ENCODE measurements at regions not wholly inside any gene's neighbourhood (a gene's known extent, or its start where the extent isn't known, plus 50 kb on each side); places are given as distances from the start of the nearest gene placed in this dataset.
A peak's percentile ranks its signal among the peaks of the same experiment; 100 is the strongest.

- DNase-seq (ENCODE audit: low read depth): no peak
Measured at GRCh38 chr6:148213366-148213765, 129.3 kb upstream of the SASH1 start.

DNA sequence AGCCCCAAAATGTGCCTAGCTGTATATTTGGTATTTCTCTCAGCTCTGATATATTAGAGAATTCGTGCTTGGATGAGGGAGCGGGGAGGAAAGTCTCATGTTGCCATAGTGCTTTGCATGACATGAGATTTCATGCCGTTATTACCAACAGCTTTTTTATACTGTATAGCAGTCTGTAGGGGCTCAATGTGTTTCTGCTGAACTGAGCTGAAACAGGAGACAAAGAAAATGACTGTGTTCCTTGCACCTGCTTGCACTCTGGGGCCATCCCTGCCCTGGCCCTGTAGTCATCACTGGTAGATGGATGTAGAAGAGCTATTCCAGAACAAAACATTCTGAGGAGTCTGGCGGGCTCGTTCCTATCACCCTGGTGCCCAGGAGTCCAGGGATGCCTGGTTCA lies 128.0 kb upstream of the SASH1 start:
- no peak for DNase-seq (ENCODE audit: low read depth)

DNA sequence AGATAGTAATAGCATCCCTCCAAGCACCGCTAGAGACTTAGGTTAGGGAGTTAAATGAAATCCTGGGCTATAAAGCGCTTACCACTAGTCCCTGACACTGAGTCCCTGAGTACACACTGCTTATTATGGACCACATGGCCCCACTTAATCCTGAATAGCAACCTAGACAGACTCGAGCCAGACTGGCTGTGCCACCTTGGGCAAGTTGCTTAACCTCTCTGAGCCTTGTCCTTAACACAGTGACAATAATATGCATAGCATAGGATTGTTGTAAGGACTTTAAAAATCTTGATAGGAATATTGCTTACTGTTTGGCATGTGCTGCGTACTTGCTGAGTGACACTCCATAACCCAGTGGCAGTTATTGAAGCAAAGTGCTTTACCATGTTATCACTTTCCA lies 125.6 kb upstream of the SASH1 start:
- DNase-seq (ENCODE audit: low read depth): no peak

DNA sequence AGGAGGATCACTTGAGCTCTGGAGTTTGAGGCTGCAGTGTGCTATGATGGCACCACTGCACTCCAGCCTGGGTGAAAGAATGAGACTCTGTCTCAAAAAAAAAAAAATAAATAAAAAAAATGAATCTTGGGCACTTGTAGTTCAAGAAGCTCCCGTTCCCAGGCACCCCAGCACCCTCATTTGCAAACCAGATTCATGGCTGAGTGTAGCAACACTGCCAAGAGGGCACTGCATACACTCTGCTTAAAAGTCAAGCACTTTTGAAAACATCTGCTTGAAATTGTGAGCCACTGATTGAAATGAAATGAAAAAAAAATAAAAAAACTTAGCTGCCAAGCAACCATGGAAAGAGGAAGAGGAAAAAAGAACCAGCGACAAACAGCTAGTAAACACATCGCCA lies 124.7 kb upstream of the SASH1 start:
- DNase-seq (ENCODE audit: low read depth): no peak

DNA sequence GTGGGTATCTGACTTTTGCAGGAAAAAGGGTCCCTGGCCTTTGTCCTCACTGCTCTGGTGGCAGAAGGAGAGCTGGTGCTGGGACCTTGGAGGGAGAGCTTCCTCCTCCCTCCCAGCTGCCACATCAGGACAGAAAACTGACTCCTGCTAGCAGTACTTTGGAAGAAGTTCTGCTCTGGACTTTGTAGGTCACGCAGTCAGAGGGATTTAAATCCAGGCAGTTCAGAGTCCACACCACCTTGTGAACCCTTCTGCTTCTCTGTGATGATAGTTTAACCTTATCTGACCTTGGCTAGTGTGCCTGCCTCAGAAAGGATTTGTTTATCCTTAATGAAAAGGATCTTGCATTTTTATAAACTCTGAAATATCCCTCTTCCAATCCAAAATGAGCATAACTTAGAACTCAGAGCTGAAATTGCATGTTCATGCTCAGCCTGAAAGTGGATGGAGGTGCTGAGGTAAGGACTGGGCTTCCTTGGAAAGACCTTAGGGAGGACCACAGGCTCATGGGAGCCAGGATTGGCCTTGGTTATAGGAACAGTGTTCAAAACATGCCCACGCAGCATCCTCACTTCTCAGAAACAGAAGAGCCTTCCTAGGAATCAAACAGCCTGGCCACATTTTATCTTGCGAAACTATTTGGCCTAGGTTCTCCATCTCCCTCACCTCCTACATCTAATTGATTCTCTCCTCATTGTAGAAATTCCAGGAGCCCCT lies 123.9 kb upstream of the SASH1 start:
- DNase-seq (ENCODE audit: low read depth): no peak

DNA sequence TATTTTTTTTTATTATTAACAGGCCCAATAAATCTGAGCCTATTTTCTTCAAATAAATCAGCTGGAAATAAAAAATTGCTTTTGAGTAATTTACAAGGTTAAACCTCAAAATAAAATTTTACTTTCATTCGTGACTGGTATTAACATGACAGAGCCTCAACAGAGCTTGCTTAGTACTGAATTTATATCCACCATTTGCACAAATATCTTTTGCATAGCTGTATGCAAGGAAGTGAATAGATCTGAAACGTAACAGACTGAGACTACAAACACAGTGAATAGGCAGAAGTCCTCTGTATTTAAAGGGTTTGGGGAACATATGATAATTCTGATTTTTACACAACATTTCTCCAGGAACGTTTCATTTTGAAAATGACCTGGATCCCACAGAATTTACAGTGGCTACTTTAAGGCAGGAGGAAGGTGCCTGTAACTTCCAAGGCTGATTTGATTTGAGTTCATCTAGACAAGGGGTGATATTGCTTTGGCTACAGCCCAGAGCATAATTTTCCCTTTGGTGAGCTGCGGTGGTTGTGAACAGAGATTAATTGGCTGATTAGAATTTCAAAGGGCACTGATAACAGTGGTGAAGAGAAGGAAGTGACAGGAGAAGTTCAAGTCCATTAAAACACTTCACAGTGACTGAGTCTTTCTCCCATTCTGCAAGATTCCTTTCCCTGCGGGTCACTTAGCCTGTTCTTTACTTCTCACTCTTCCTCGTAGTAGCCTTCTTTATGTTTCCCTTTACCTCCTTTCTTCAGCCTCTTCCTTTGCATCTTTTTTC lies 121.2 kb upstream of the SASH1 start:
- no peak for DNase-seq (ENCODE audit: low read depth)

GRCh38 chr6:148222376-148222775 lies 120.3 kb upstream of the SASH1 start:
- DNase-seq (ENCODE audit: low read depth): no peak

- DNase-seq (ENCODE audit: low read depth): no peak
Measured at GRCh38 chr6:148222846-148223245, 119.8 kb upstream of the SASH1 start.

- DNase-seq (ENCODE audit: low read depth): peak; percentile 60
Measured at GRCh38 chr6:148223424-148223842, 119.2 kb upstream of the SASH1 start.

DNA sequence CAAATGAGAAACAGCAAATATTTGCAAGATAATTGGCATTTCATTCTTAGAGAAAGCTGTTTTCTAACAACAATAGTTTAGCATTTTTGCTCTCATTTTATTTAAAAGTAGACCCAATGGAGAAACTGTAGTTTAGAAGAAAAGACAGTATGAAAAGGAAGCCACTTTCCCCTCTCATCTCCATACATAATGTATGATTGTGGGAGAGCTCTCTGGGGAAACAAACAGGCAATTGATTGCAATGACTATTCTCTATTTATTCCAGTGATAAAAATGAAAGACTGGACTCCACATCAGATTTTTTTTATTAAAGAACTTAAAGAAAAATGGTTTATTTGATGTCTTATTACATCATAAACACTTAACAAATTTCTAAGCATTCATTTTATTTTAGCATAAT lies 116.8 kb upstream of the SASH1 start:
- DNase-seq (ENCODE audit: low read depth): no peak

GRCh38 chr6:148226284-148226683 lies 116.4 kb upstream of the SASH1 start:
- DNase-seq (ENCODE audit: low read depth): no peak

DNA sequence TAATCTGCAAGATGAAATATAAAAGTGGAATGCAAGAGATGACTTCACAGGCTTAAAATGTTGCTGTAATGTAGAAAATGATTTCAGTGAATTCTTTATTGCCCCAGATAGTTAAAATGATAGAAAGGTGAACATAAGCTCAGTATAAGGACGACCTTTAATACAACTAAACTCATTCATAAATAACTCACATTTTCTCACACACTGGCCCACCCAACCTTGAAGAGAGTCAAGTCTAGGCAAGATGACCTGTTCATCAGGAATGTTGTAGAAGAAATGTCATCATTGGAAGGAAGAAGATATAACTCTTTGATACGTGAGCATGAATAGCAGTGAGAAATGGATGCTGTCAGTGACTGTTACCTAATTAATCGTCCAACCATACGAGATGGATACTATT lies 111.1 kb upstream of the SASH1 start:
- peak; percentile 74 for DNase-seq (ENCODE audit: low read depth)

GRCh38 chr6:148235446-148235845 lies 107.2 kb upstream of the SASH1 start:
- peak; percentile 20 for DNase-seq (ENCODE audit: low read depth)

- no peak for DNase-seq (ENCODE audit: low read depth)
Measured at GRCh38 chr6:148238713-148239112, 103.9 kb upstream of the SASH1 start.

DNA sequence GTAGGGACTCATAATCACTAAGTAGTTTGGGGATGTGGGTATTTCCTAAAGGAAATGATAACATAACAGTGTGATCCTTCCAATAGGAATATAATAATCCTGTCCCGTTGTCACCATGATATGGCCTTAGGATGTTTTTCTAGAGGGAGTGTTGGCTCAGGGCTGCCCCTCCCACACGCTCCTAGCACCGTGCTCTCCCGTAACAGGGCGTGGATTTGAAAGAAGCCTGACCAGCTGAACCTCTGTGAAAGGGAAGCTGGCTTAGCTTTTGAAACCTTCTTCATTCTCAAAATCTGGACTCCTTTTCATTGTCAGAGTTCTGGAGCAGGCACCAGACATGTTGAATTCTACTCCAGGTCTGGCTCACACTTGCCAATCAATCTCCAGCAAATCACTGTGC lies 103.4 kb upstream of the SASH1 start:
- DNase-seq (ENCODE audit: low read depth): no peak

DNA sequence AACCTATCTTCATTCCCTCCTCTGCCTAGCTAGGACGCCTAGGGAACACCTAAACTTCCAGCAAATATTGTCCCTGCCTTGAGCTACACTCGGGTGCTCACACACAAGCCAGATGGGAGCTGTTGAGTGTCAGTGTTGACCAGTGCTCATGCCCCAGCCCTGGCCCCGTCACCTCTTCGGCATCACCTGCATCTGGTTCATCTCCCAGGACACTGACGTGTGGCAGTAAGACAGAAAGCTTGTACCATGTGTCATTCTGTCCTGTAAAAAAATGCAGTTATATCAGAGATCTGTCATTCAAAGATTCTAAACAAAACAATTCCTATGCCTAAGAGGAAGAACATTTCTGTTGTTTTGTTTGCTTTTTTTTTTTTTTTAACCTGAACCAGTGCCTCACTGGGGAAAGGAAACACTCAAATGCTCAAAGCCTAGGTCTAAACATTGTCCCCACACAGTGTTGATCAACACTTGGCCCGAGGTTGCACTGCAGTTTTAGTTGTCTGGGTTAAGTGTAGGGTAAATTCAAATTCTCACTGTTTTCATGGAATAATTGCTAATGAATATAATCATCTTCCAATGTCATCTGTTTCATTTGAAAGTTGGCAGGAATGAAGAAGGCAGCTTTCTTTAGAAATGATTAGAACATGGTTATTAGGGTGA lies 102.7 kb upstream of the SASH1 start:
- DNase-seq (ENCODE audit: low read depth): no peak

- no peak for DNase-seq (ENCODE audit: low read depth)
Measured at GRCh38 chr6:148240461-148240840, 102.2 kb upstream of the SASH1 start.

DNA sequence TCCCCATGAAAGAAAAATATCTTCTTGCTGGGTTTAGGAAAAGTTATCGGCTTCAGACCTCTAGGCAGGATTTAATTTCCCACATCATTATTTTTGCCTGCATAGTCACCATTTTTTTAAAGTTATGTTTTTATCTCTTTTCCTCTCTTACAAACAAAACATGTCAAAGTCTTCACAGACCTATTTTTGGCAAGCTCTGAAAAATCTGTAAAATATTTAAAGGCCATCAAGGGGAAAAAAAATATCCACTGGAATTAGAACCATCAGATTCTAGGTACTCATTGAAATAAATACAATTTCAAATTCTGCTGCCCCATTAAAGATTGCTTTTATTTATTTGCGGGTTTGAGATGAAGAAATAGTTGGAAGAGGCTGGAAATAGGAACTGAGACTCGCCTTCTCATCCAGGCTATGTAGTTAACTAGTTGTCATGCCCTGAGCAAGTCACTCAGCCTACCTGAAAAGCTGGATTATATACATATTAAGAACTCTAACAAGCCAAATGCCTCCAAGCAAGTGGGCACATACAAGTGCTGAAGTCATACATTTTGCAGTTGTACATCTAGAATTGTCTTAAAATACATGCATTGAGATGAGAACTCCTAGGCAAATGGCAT lies 101.7 kb upstream of the SASH1 start:
- no peak for DNase-seq (ENCODE audit: low read depth)

DNA sequence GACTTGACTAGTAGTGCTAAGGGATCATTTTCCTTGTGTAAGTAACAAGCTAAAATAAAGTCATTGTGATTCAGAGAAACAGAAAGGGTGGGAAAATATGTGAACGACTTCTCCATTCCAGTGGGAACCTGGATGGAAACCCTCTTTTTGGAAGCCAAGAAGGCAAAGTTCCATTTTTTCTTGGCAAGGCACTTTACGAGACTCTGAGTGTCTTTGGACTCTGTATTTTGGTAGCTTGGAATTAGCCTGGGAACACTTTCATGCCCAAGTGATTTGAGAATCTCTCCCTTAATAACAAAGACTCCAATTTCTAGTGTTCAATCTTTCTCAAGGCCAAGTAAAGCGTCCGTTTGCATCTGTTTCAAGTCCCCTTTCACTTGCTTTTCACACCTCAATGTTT lies 100.5 kb upstream of the SASH1 start:
- DNase-seq (ENCODE audit: low read depth): no peak

DNA sequence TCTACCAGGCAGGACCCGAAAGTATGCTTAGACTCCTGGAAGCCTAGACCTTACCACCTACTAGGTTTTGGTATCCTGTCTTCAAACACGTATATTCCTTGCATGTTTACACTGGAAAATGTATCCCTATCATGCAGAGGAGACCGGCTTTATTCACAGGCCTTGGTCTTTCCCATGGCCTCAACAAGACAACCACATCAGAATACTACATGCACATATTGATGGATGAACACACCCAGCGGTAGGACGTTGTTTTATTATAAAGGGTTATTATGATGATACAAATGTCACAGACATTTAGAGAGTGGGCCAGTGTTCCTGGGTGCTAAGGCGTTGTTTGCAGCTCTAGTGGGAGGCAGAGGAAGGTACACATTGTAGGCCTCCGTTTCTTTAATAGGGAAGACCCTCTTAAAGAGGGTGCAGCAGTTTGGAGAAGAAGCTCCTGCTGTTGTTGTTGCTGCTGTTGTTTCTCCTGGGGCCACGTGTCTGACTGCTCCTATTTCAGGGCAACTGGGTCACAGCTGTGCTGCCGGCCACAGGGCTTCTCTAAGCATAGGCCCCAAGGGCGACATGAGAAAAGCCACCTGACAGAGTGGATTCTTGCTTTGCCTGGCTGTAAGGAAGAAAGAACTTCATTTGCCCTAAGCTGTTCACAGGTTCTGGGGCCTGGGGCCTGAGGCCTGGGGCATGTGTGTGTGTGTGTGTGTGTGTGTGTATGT lies 98.3 kb upstream of the SASH1 start:
- DNase-seq (ENCODE audit: low read depth): no peak

- no peak for DNase-seq (ENCODE audit: low read depth)
Measured at GRCh38 chr6:148247386-148248063, 95.1 kb upstream of the SASH1 start.

- DNase-seq (ENCODE audit: low read depth): no peak
Measured at GRCh38 chr6:148249160-148249559, 93.5 kb upstream of the SASH1 start.

Data from HS-5 (cell line).